H1 (cell line): ENCODE measurements at regions not wholly inside any gene's neighbourhood (a gene's known extent, or its start where the extent isn't known, plus 50 kb on each side); places are given as distances from the start of the nearest gene placed in this dataset.

Experiments used
- CTCF ChIA-PET: fragments of 300-600 bp; sonication (Branson Sonifier 250); formaldehyde crosslinking; loops from one replicate; lab custom pipeline; 2021; ENCODE audit not compliant: partially characterized antibody; lab: Charles Lee
- POLR2A ChIA-PET: fragments of 300-600 bp; sonication (Branson Sonifier 250); formaldehyde crosslinking; loops from one replicate; lab custom pipeline; 2021; ENCODE audit warnings: inconsistent platforms; ENCODE audit not compliant: partially characterized antibody; lab: Charles Lee
- DNase-seq, 2 experiments: peaks; one replicate each; pipeline versions ENCODE4 v3.0.0 to v3.0.0-alpha.2; 2010 to 2022; ENCODE audit warnings: low spot score in 2 of 2, low read depth in 1 of 2, mixed read lengths in 1 of 2
- FAIRE-seq: peaks from 2 replicates; lab custom pipeline; 2011; peaks lifted over from hg19 to GRCh38; lab: Jason Lieb, UNC
- H2AFZ ChIP-seq: 2 replicates; pipeline ENCODE4 v1.8.1; 2012; ENCODE audit warnings: low read length, inconsistent platforms
- H2AK5ac ChIP-seq: 2 replicates; pipeline ENCODE4 v1.6.1; 2013; ENCODE audit warnings: low read depth, low read length
- H2BK120ac ChIP-seq: replicated peaks from 2 replicates; pipeline ENCODE3; 2013; ENCODE audit warnings: low read depth, low read length, inconsistent platforms
- H2BK12ac ChIP-seq: 2 replicates; pipeline ENCODE4 v1.6.1; 2013; ENCODE audit warnings: low read depth, low read length
- H2BK15ac ChIP-seq: 2 replicates; pipeline ENCODE4 v1.6.1; 2013; ENCODE audit warnings: low read length
- H2BK20ac ChIP-seq: 2 replicates; pipeline ENCODE4 v1.6.1; 2013; ENCODE audit warnings: low read length
- H2BK5ac ChIP-seq: 2 replicates; pipeline ENCODE4 v1.6.1; 2013; ENCODE audit warnings: low read depth, low read length
- H3K14ac ChIP-seq: 2 replicates; pipeline ENCODE4 v1.6.1; 2013; ENCODE audit warnings: inconsistent platforms; ENCODE audit not compliant: insufficient read length
- H3K18ac ChIP-seq: 2 replicates; pipeline ENCODE4 v1.6.1; 2013; ENCODE audit warnings: low read length; ENCODE audit errors: extremely low read depth
- H3K23ac ChIP-seq: 2 replicates; pipeline ENCODE4 v1.6.1; 2013; ENCODE audit warnings: inconsistent platforms; ENCODE audit not compliant: insufficient read length
- H3K23me2 ChIP-seq: 2 replicates; pipeline ENCODE4 v1.6.1; 2013; ENCODE audit warnings: low read depth, low read length
- H3K27ac ChIP-seq: 2 replicates; pipeline ENCODE4 v1.6.1; 2011; ENCODE audit warnings: low read depth, low read length, inconsistent platforms
- H3K27me3 ChIP-seq, 4 experiments: replicated peaks in 1 of 4; 1 replicate in 1 of 4; 2 replicates in 3 of 4; pipeline versions ENCODE4 v1.6.1 to v1.8.1; 2011 to 2013; ENCODE audit warnings: low read length in 3 of 4, mild to moderate bottlenecking in 3 of 4, inconsistent platforms in 2 of 4, mixed read lengths in 2 of 4, moderate library complexity in 1 of 4; ENCODE audit not compliant: control insufficient read depth in 3 of 4, insufficient read depth in 3 of 4; ENCODE audit errors: extremely low read depth in 1 of 4
- H3K36me3 ChIP-seq, 4 experiments: 2 replicates each; pipeline versions ENCODE4 v1.6.1 to v1.8.1; 2011 to 2013; ENCODE audit warnings: mild to moderate bottlenecking in 4 of 4, low read length in 3 of 4, moderate library complexity in 2 of 4, control low read depth in 1 of 4, inconsistent platforms in 1 of 4; ENCODE audit not compliant: insufficient read depth in 4 of 4, control insufficient read depth in 2 of 4
- H3K4ac ChIP-seq: replicated peaks from 2 replicates; pipeline ENCODE3; 2013; ENCODE audit warnings: low read length, low read depth, mixed read lengths, inconsistent platforms; ENCODE audit not compliant: insufficient read length
- H3K4me1 ChIP-seq, 4 experiments: replicated peaks in 1 of 4; 1 replicate in 1 of 4; 2 replicates in 3 of 4; pipeline versions ENCODE4 v1.6.1 to v1.8.1; 2011 to 2013; ENCODE audit warnings: low read length in 3 of 4, inconsistent platforms in 2 of 4, mixed read lengths in 1 of 4; ENCODE audit not compliant: insufficient read depth in 4 of 4, control insufficient read depth in 3 of 4
- H3K4me2 ChIP-seq, 2 experiments: 2 replicates each; pipeline versions ENCODE4 v1.6.1 to v1.8.1; 2011 to 2013; ENCODE audit warnings: low read depth in 2 of 2, low read length in 2 of 2, control low read depth in 1 of 2, inconsistent platforms in 1 of 2, mild to moderate bottlenecking in 1 of 2; ENCODE audit not compliant: insufficient read depth in 1 of 2
- H3K4me3 ChIP-seq, 4 experiments: fragments of 200-600, 300-600 bp in 1 of 4; sonication (generic), shearing (Covaris generic), sonication (Bioruptor Twin) in 1 of 4; 2 replicates each; pipeline versions ENCODE4 v1.5.1 to v1.8.1; 2011 to 2016; ENCODE audit warnings: low read length in 4 of 4, low read depth in 3 of 4, control low read depth in 2 of 4, inconsistent platforms in 2 of 4, mild to moderate bottlenecking in 2 of 4, mixed read lengths in 1 of 4, moderate library complexity in 1 of 4; ENCODE audit not compliant: insufficient read depth in 2 of 4; ENCODE audit errors: extremely low read depth in 1 of 4
- H3K56ac ChIP-seq: replicated peaks from 2 replicates; pipeline ENCODE3; 2013; ENCODE audit warnings: low read depth, mild to moderate bottlenecking, mixed read lengths, low read length, inconsistent platforms; ENCODE audit not compliant: insufficient read length
- H3K79me1 ChIP-seq: 2 replicates; pipeline ENCODE4 v1.6.1; 2013; ENCODE audit warnings: low read depth, low read length, control low read depth
- H3K79me2 ChIP-seq, 2 experiments: 2 replicates each; pipeline versions ENCODE4 v1.6.1 to v1.8.1; 2012 to 2013; ENCODE audit warnings: low read length in 2 of 2, mild to moderate bottlenecking in 2 of 2, inconsistent platforms in 1 of 2; ENCODE audit not compliant: insufficient read depth in 2 of 2, control insufficient read depth in 1 of 2
- H3K9ac ChIP-seq, 4 experiments: replicated peaks in 1 of 4; 1 replicate in 1 of 4; 2 replicates in 3 of 4; pipeline versions ENCODE4 v1.6.1 to v1.8.1; 2011 to 2013; ENCODE audit warnings: low read depth in 3 of 4, low read length in 3 of 4, control low read depth in 2 of 4, mild to moderate bottlenecking in 2 of 4, moderate library complexity in 2 of 4, inconsistent platforms in 1 of 4; ENCODE audit errors: extremely low read depth in 1 of 4
- H3K9me3 ChIP-seq, 2 experiments: 2 replicates each; pipeline versions ENCODE4 v1.6.1 to v1.8.1; 2012 to 2013; ENCODE audit warnings: mild to moderate bottlenecking in 2 of 2, moderate library complexity in 2 of 2, control low read depth in 1 of 2, inconsistent platforms in 1 of 2, low read depth in 1 of 2, low read length in 1 of 2, mixed read lengths in 1 of 2; ENCODE audit not compliant: insufficient read depth in 2 of 2
- H4K20me1 ChIP-seq, 2 experiments: replicated peaks in 1 of 2; 2 replicates each; pipeline versions ENCODE3 to v1.8.1; 2011 to 2013; ENCODE audit warnings: inconsistent platforms in 2 of 2, low read length in 2 of 2, mild to moderate bottlenecking in 1 of 2; ENCODE audit not compliant: insufficient read depth in 2 of 2, control insufficient read depth in 1 of 2
- H4K5ac ChIP-seq: 2 replicates; pipeline ENCODE4 v1.6.1; 2013; ENCODE audit warnings: low read length, low read depth, mixed read lengths, inconsistent platforms; ENCODE audit not compliant: insufficient read length
- H4K8ac ChIP-seq: 2 replicates; pipeline ENCODE4 v1.8.0; 2013; ENCODE audit warnings: mild to moderate bottlenecking, moderate library complexity, low read length, inconsistent platforms; ENCODE audit not compliant: insufficient read depth; ENCODE audit errors: extremely low read depth
- H4K91ac ChIP-seq: replicated peaks from 2 replicates; pipeline ENCODE3; 2013; ENCODE audit warnings: low read length, mixed read lengths, inconsistent platforms; ENCODE audit not compliant: insufficient read length
- ASH2L ChIP-seq: fragments of 200-600, 300-600 bp; sonication (generic); IDR thresholded peaks from one replicate; pipeline ENCODE4 v1.7.1; 2017; ENCODE audit warnings: low read length
- BCL11A ChIP-seq, 2 experiments: IDR thresholded peaks; one replicate each; pipeline ENCODE4 v1.6.1; 2011; ENCODE audit warnings: low read depth in 2 of 2, low read length in 2 of 2, mild to moderate bottlenecking in 2 of 2
- BRCA1 ChIP-seq: IDR thresholded peaks from 2 replicates; pipeline ENCODE4 v1.6.1; 2012; ENCODE audit warnings: low read depth, low read length, improper control_type of control experiment
- CEBPB ChIP-seq: IDR thresholded peaks from 2 replicates; pipeline ENCODE4 v1.6.1; 2012; ENCODE audit warnings: low read depth, low read length
- CHD1 ChIP-seq: IDR thresholded peaks from 2 replicates; pipeline ENCODE4 v1.6.1; 2012; ENCODE audit warnings: low read depth, low read length, improper control_type of control experiment
- CHD2 ChIP-seq: IDR thresholded peaks from 2 replicates; pipeline ENCODE4 v1.6.1; 2012; ENCODE audit warnings: low read length, improper control_type of control experiment
- CREB1 ChIP-seq: IDR thresholded peaks from 2 replicates; pipeline ENCODE4 v1.6.1; 2012; ENCODE audit warnings: inconsistent platforms
- FOSL1 ChIP-seq: IDR thresholded peaks from 2 replicates; pipeline ENCODE4 v1.6.1; 2011; ENCODE audit warnings: mild to moderate bottlenecking, low read depth, low read length, moderate library complexity; ENCODE audit not compliant: insufficient read depth
- HDAC2 ChIP-seq, 2 experiments: fragments of 300-600 bp in 1 of 2; sonication (generic) in 1 of 2; IDR thresholded peaks; 2 replicates each; pipeline ENCODE4 v1.6.1; 2011 to 2012; ENCODE audit warnings: low read depth in 2 of 2, low read length in 2 of 2, mild to moderate bottlenecking in 2 of 2, moderate library complexity in 2 of 2, borderline replicate concordance in 1 of 2, inconsistent platforms in 1 of 2
- PHF8 ChIP-seq: fragments of 200-600 bp; sonication (generic); conservative IDR thresholded peaks from 2 replicates; pipeline ENCODE4 v1.7.1; 2012; ENCODE audit warnings: low read depth, mild to moderate bottlenecking, inconsistent platforms, low read length, moderate library complexity
- POU5F1 ChIP-seq: IDR thresholded peaks from 2 replicates; pipeline ENCODE4 v1.6.1; 2011; ENCODE audit warnings: low read depth, mild to moderate bottlenecking, low read length, moderate library complexity
- SIRT6 ChIP-seq: IDR thresholded peaks from one replicate; pipeline ENCODE4 v1.7.1; 2012; ENCODE audit warnings: low read length, inconsistent platforms
- SIX5 ChIP-seq: IDR thresholded peaks from 2 replicates; pipeline ENCODE4 v1.6.1; 2011; ENCODE audit warnings: mild to moderate bottlenecking, low read depth, low read length
- SP1 ChIP-seq: IDR thresholded peaks from 2 replicates; pipeline ENCODE4 v1.6.1; 2011; ENCODE audit warnings: low read depth, low read length
- SP2 ChIP-seq: IDR thresholded peaks from 2 replicates; pipeline ENCODE4 v1.6.1; 2012; ENCODE audit warnings: mild to moderate bottlenecking, low read length, inconsistent platforms
- SP4 ChIP-seq: IDR thresholded peaks from 2 replicates; pipeline ENCODE4 v1.6.1; 2012; ENCODE audit warnings: low read length, inconsistent platforms
- YY1 ChIP-seq: IDR thresholded peaks from 2 replicates; pipeline ENCODE4 v1.6.1; 2011; ENCODE audit warnings: low read depth, mild to moderate bottlenecking, low read length
- WGBS, 2 experiments: shearing (Covaris generic) in 1 of 2; methylation state at CpG; one replicate each; pipeline versions ENCODE4 v1.1.6 to v1.1.7; 2013 to 2015; ENCODE audit warnings: low lambda C conversion rate in 2 of 2, mixed read lengths in 2 of 2, inconsistent platforms in 1 of 2, low coverage in 1 of 2, missing lambda C conversion rate in 1 of 2; ENCODE audit not compliant: insufficient replicate concordance in 2 of 2, insufficient coverage in 1 of 2, insufficient read length in 1 of 2; ENCODE audit errors: extremely low coverage in 1 of 2, missing lambda C conversion rate in 1 of 2; 5-methylcytosine and 5-hydroxymethylcytosine counted together

DNA sequence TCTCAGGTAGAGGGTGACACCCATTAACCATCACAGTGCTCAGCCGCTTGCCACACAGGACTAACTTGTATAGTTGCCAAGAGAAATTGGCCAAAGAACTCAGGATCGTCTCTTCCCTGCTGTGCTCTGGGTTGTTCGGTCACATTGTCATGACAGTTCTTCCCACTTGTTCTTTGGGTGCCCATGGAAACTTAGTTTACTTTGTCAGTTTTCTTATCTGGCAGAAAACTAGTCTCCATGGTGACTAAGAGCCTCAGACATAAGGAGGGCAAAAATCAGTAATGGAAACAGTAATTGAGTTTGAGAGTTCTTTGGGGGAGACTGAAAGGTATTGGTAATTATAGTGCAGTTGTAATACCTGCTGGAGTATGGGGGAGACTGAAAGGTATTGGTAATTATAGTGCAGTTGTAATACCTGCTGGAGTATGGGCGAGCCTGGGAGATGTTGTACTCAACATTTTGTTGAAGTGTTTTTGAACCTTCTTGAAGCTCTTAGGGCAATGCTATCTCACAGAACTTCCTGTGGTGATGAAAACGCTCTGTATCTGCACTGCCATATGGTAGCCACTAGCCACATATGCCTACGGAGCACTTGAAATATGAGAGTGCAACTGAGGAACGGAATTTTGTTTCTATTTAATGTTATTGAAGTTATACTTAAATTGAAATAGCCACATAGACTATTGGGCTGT lies 95.2 kb upstream of the HDGFL1 start:
- Histone ChIP-seq H4K5ac (no peak overlapping the region), H3K4me2 (no peak overlapping the region), H2BK12ac (no peak overlapping the region), H3K36me3 (no peaks in the 10 kb centered on the region), H3K79me1 (no peaks in the 10 kb centered on the region), H2AFZ (no peak overlapping the region), H2BK20ac (no peak overlapping the region), H3K23ac (no peak overlapping the region), H3K79me2 (no peaks in the 10 kb centered on the region), H2BK5ac (no peak overlapping the region), H2AK5ac (no peak overlapping the region), H3K27ac (no peak overlapping the region), H4K8ac (no peak overlapping the region), H3K18ac (no peak overlapping the region), H3K4ac (no peak overlapping the region), H3K23me2 (no peaks in the 10 kb centered on the region), H3K9ac (no peak overlapping the region), H2BK15ac (no peak overlapping the region), H4K91ac (no peak overlapping the region), H3K4me3 (no peak overlapping the region), H3K27me3 (no peaks in the 10 kb centered on the region), H3K14ac (no peak overlapping the region), H4K20me1 (no peaks in the 10 kb centered on the region), H2BK120ac (no peak overlapping the region), H3K9me3 (no peaks in the 10 kb centered on the region), H3K56ac (no peak overlapping the region), H3K4me1 (no peaks in the 10 kb centered on the region)
- POLR2A ChIA-PET: no interaction called here
- no peak for FAIRE-seq
- 92% methylated on average over 7 of the region's 7 CpGs; no CpG with 5 or more reads in 1 of the 2 experiments for WGBS, 2 experiments
- no peak for DNase-seq
- CTCF ChIA-PET: interaction anchor here (0.6 kb wide), 1 partner anchor 45 kb away, joined by 3 read pairs; no protein-coding TSS in a partner anchor
- TF ChIP-seq BCL11A (IDR thresholded peaks at IDR 0.05; ENCODE audit: low read depth in 2 of 2, low read length in 2 of 2) (no peak), SIX5 (no peak), SP4 (no peak), CHD2 (no peak), ASH2L (no peak), CEBPB (no peak), YY1 (no peak), SIRT6 (no peak), CREB1 (no peak), PHF8 (no peak), HDAC2 (IDR thresholded peaks at IDR 0.05; ENCODE audit: borderline replicate concordance in 1 of 2, low read depth in 2 of 2, low read length in 2 of 2) (no peak), CHD1 (no peak), BRCA1 (no peak), POU5F1 (no peak), SP2 (no peak), FOSL1 (no peak), SP1 (no peak)
